CD4-positive, alpha-beta T cell (primary cell): ENCODE measurements at regions not wholly inside any gene's neighbourhood (a gene's known extent, or its start where the extent isn't known, plus 50 kb on each side); places are given as distances from the start of the nearest gene placed in this dataset.

Source experiments
- ATAC-seq: fragments of 200-7000 bp; cut with Tn5 transposase; one replicate; pipeline ENCODE4 v1.10.0; 2022; ENCODE audit warnings: mild to moderate bottlenecking; ENCODE audit not compliant: poor library complexity
- CTCF ChIA-PET: fragments of 350-600 bp; sonication (Branson Sonifier 250); formaldehyde crosslinking; loops from one replicate; lab custom pipeline; 2021; ENCODE audit warnings: antibody characterized with exemption, inconsistent platforms; lab: Charles Lee
- POLR2A ChIA-PET: fragments of 350-600 bp; sonication (Branson Sonifier 250); formaldehyde crosslinking; loops from one replicate; lab custom pipeline; 2021; ENCODE audit warnings: antibody characterized with exemption, inconsistent platforms; lab: Charles Lee
- DNase-seq, 14 experiments: peaks; one replicate each; pipeline ENCODE4 v3.0.0-alpha.2; 2013 to 2020; ENCODE audit warnings: mixed read lengths in 2 of 14
- H3K27ac ChIP-seq, 2 donors: one replicate each; pipeline versions ENCODE4 v1.5.1 to v1.7.0; 2013; ENCODE audit warnings: low read length in 2 of 2, low read depth in 1 of 2, mild to moderate bottlenecking in 1 of 2
- H3K27me3 ChIP-seq, 2 experiments: 1 replicate in 1 of 2; 2 replicates in 1 of 2; pipeline versions ENCODE4 v1.6.1 to v1.7.0; 2013; ENCODE audit warnings: low read length in 2 of 2, control low read depth in 1 of 2, mild to moderate bottlenecking in 1 of 2, moderate library complexity in 1 of 2; ENCODE audit not compliant: insufficient read depth in 2 of 2, control insufficient read depth in 1 of 2
- H3K36me3 ChIP-seq: one replicate; pipeline ENCODE4 v1.6.1; 2013; ENCODE audit warnings: low read length, control low read depth; ENCODE audit not compliant: insufficient read depth
- H3K4me1 ChIP-seq: one replicate; pipeline ENCODE4 v1.6.1; 2013; ENCODE audit warnings: low read length, control low read depth; ENCODE audit not compliant: insufficient read depth
- H3K4me3 ChIP-seq: one replicate; pipeline ENCODE4 v1.5.1; 2013; ENCODE audit warnings: mild to moderate bottlenecking, low read length, moderate library complexity
- H3K9me3 ChIP-seq, 2 experiments: 1 replicate in 1 of 2; 2 replicates in 1 of 2; pipeline versions ENCODE4 v1.6.1 to v1.7.0; 2013; ENCODE audit warnings: low read length in 2 of 2, mild to moderate bottlenecking in 2 of 2, control low read depth in 1 of 2, moderate library complexity in 1 of 2; ENCODE audit not compliant: control insufficient read depth in 1 of 2, insufficient read depth in 1 of 2
- H3K27ac Mint-ChIP-seq: one replicate; pipeline ENCODE4 v1.8.0; 2020; ENCODE audit warnings: mixed read lengths
- H3K27me3 Mint-ChIP-seq: one replicate; pipeline ENCODE4 v1.8.0; 2021; ENCODE audit warnings: mixed read lengths
- H3K36me3 Mint-ChIP-seq: one replicate; pipeline ENCODE4 v1.8.0; 2021; ENCODE audit warnings: low read depth, mixed read lengths
- H3K4me1 Mint-ChIP-seq: one replicate; pipeline ENCODE4 v1.8.0; 2021; ENCODE audit warnings: low read depth, mixed read lengths
- H3K4me3 Mint-ChIP-seq: one replicate; pipeline ENCODE4 v1.8.0; 2020; ENCODE audit warnings: mild to moderate bottlenecking, mixed read lengths
- H3K9me3 Mint-ChIP-seq: one replicate; pipeline ENCODE4 v1.8.0; 2020; ENCODE audit warnings: mixed read lengths
- intact Hi-C, 2 experiments: fragments of 100-400 bp; cut with DNase I in 1 of 2; cut with micrococcal nuclease in 1 of 2; formaldehyde crosslinking; loops; one replicate each; pipeline versions ENCODE4 v1.15.1 to v1.9.0; 2023 to 2025; cut with DNase I, micrococcal nuclease
- TF ChIP-seq, protein P1 (sequence below): fragments of 200-600 bp; IDR thresholded peaks from one replicate; pipeline ENCODE4 v1.8.0; 2022; ENCODE audit warnings: antibody characterized with exemption, mild to moderate bottlenecking

DNA sequence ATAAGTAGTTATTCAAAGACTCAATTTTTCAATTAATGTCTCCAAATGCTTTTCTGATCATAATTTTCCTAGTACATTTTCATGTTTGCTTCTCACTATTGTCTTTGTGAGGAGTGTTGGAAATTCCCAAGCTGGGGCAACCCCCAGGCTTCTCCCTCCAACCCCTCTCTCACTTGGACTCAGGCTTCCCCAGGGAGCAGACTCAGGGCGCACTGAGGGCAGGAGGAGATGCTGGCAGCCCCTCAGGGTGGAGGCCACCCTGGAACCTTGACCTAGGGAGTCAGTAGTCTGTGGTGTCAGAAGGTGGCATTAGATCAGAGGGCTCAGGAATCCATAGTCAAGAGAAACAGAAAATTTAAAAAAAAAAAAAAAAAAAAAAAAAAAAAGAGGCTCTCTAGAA is 86.5 kb upstream of the IRS2 start:
- TF ChIP-seq, protein P1, sequence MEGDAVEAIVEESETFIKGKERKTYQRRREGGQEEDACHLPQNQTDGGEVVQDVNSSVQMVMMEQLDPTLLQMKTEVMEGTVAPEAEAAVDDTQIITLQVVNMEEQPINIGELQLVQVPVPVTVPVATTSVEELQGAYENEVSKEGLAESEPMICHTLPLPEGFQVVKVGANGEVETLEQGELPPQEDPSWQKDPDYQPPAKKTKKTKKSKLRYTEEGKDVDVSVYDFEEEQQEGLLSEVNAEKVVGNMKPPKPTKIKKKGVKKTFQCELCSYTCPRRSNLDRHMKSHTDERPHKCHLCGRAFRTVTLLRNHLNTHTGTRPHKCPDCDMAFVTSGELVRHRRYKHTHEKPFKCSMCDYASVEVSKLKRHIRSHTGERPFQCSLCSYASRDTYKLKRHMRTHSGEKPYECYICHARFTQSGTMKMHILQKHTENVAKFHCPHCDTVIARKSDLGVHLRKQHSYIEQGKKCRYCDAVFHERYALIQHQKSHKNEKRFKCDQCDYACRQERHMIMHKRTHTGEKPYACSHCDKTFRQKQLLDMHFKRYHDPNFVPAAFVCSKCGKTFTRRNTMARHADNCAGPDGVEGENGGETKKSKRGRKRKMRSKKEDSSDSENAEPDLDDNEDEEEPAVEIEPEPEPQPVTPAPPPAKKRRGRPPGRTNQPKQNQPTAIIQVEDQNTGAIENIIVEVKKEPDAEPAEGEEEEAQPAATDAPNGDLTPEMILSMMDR, result no peak
- Histone ChIP-seq H3K4me1 (peaks cover 10% of the 10 kb centered on the region), H3K36me3 (no peaks in the 10 kb centered on the region), H3K4me3 (no peak overlapping the region), H3K27ac (no peak overlapping the region), H3K9me3 (peaks cover 0 to 3% of the 10 kb centered on the region in 2 experiments), H3K27me3 (peaks cover 0 to 9% of the 10 kb centered on the region in 2 experiments)
- H3K4me3 Mint-ChIP-seq, result no peak overlapping the region
- DNase-seq (no peak), ATAC-seq (no peak)
- no peak overlapping the region for H3K27ac Mint-ChIP-seq
- intact Hi-C loops, result no loop called here
- ChIA-PET CTCF (no interaction called here), POLR2A (no interaction called here)
- no peaks in the 10 kb centered on the region for H3K36me3 Mint-ChIP-seq
- peaks cover 4% of the 10 kb centered on the region for H3K4me1 Mint-ChIP-seq
- no peaks in the 10 kb centered on the region for H3K9me3 Mint-ChIP-seq
- H3K27me3 Mint-ChIP-seq, result peaks cover 42% of the 10 kb centered on the region

DNA sequence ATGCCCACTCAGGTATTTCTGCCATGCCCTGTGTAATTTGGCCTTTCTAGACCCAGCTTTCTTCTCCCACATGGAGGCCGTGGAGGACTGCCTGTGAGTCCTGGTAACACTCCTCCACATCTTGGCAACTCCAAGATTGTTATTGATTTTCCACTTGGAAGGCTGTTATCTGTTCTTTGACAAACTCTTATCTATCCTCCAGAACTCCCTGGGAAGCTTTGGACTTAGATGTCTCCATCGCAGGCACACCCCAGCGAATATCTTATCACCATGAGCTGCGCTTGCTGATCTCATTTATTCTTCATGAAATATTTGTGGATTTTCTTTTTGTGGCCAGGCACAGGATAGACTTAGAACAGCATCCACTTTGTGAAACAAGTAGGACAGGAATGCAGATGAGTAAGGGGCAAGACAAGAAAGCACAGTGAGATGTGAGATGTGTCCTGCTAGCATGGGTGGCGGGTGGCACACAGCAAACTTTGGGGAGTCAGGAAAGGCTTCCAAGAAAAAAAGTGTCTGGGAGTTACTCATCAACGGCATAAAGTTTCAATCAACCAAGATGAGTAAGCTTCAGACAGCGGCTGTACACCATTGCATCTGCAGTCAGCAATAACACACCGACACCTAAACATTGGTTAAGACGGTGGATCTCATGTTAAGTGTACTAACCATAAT is 84.5 kb upstream of the IRS2 start:
- H3K27me3 ChIP-seq, result peaks cover 0 to 9% of the 10 kb centered on the region in 2 experiments
- CTCF ChIA-PET, result no interaction called here
- no peaks in the 10 kb centered on the region for H3K9me3 ChIP-seq
- peaks cover 46% of the 10 kb centered on the region for H3K27me3 Mint-ChIP-seq
- DNase-seq (no peak), ATAC-seq (no peak)
- H3K36me3 Mint-ChIP-seq, result no peaks in the 10 kb centered on the region
- POLR2A ChIA-PET, result no interaction called here
- intact Hi-C loops, result no loop called here
- H3K4me3 ChIP-seq, result no peak overlapping the region
- H3K36me3 ChIP-seq, result no peaks in the 10 kb centered on the region
- TF ChIP-seq, protein P1, result no peak
- H3K27ac ChIP-seq, result no peak overlapping the region
- H3K4me1 Mint-ChIP-seq, result peaks cover 4% of the 10 kb centered on the region
- no peak overlapping the region for H3K27ac Mint-ChIP-seq
- no peak overlapping the region for H3K4me3 Mint-ChIP-seq
- H3K4me1 ChIP-seq, result peaks cover 10% of the 10 kb centered on the region
- H3K9me3 Mint-ChIP-seq, result no peaks in the 10 kb centered on the region

DNA sequence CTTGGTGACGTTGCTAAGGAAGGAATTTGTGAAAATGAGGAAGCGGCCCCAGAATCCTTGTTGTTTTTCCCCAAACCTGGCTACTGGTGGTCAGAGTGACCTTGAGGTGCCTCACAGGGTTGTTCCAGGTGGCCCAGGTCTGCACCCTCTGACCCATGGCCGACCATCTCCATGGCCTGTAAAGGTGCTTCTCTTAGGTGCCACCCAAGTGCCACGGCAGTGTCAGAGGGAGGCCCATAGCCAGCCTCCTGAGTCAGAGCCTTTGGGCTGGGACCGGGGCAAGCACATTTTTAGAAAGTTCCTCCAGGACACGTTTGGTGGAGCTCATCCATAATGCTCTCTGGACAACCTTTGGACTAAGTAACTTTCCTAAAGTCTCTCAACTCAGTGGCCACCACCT is 83.9 kb upstream of the IRS2 start:
- Histone ChIP-seq H3K9me3 (no peaks in the 10 kb centered on the region), H3K27me3 (peaks cover 0 to 9% of the 10 kb centered on the region in 2 experiments), H3K4me1 (peaks cover 10% of the 10 kb centered on the region), H3K27ac (no peak overlapping the region), H3K36me3 (no peaks in the 10 kb centered on the region), H3K4me3 (no peak overlapping the region)
- Mint-ChIP-seq H3K27me3 (peaks cover 47% of the 10 kb centered on the region), H3K4me1 (peaks cover 4% of the 10 kb centered on the region), H3K36me3 (no peaks in the 10 kb centered on the region), H3K27ac (no peak overlapping the region), H3K9me3 (no peaks in the 10 kb centered on the region), H3K4me3 (no peak overlapping the region)
- CTCF ChIA-PET, result no interaction called here
- intact Hi-C loops, result no loop called here
- ATAC-seq, result no peak
- no peak for DNase-seq
- POLR2A ChIA-PET, result no interaction called here
- TF ChIP-seq, protein P1, result no peak
